GM18519 (cell line): ENCODE measurements at regions not wholly inside any gene's neighbourhood (a gene's known extent, or its start where the extent isn't known, plus 50 kb on each side); places are given as distances from the start of the nearest gene placed in this dataset.

Experiments used
- ATAC-seq: cut with Tn5 transposase; IDR thresholded peaks from one replicate; pipeline ENCODE4 v1.9.1; 2021; ENCODE audit warnings: mild to moderate bottlenecking, moderate library complexity; ENCODE audit not compliant: unreplicated experiment, low FRiP score

DNA sequence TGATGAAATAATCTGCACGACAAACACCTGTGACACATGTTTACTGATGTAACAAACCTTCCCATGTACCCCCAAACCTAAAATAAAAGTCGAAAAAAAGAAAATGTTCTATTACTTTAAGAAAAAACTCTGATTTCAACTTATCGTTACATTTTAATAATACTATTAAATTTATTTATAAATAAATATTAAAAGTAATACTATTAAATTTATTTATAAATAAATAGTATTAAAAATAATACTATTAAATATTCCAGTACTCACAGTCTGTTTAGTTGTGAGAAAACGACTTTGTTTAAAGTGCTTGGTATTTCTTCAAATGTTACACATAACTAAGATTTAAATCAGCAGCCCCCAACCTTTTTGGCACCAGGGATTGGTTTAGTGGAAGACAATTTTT lies 471.6 kb upstream of the PRKX start:
- ATAC-seq = no peak

- ATAC-seq = no peak
These were observed 469.0 kb upstream of the PRKX start for GRCh38 chrX:4182408-4182806.

GRCh38 chrX:4181782-4182407 lies 468.4 kb upstream of the PRKX start:
- ATAC-seq = no peak

DNA sequence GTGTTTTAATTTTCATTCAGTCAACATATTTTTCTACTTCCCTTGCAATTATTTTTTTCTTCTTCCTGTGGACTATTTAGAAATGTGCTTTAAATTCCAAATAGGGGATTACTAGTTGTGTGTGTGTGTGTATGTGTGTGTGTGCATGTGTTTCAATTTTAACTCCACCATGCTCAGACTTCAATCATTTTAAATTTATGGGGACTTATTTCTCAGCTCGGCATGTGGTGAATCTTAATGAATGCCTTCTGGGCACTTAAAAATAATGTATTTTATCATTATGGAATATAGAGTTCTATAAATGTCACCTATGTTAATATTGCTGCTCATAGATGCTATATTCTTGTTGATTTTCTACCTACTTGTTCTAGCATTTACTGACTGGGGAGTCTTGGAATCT lies 465.6 kb upstream of the PRKX start:
- ATAC-seq = no peak

- ATAC-seq = no peak
These were observed 461.8 kb upstream of the PRKX start for GRCh38 chrX:4175221-4175620.

DNA sequence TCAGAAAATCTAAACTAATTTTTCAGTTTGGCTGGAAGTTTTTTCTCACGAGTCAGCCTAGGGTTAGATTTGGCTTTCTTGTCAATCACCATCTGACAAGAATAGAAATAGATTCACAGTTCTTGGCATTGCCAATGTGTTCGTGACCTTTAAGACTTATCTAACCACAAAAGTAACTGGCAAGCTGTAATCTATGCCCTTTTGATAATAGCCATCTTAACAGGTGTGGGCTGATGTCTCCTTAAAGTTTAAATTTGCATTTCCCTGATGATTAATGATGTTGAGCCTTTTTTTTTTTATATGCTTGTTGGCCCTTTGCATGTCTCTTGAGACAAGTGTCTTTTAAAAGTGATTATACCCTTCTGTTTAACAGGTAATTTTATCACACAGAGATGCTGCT lies 460.3 kb upstream of the PRKX start:
- ATAC-seq = no peak

DNA sequence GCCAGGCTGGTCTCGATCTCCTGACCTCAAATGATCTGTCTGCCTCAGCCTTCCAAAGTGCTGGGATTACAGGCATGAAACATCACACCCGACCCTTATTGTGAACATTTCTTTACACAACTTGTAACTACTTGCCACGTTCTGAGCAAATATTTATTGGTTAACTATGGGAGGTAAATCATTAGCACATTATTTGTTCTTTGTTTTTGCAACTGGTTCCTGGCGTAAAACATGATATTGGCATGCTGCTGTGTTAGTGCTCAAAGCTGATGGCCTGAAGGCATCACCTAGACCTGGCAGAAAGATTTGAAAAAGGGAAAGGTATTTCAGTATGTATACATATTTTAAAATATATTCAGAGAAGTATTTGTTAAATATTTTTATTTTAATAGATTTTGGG lies 438.3 kb upstream of the PRKX start:
- ATAC-seq = no peak

DNA sequence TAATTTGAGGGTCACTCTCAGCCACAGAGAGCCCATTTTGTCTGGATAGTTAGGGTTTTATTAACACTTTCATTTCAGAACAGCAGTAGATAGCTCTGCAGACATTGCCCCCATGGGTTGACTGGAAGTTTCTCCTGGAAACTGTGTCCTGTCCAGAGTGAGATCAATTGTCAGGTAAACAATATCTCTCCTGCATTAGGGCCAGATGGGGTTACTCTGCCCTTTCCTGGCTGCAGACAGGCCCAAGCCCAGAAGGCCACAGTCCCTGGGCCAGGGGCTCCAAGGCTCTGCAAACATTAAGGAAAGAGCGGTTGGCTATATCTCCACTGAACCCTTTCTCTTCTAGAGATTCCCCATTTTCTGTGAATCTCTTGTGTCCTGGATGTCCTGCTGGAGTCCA lies 436.8 kb upstream of the PRKX start:
- no peak for ATAC-seq

GRCh38 chrX:4129626-4130025 lies 416.2 kb upstream of the PRKX start:
- no peak for ATAC-seq

- ATAC-seq = no peak
These were observed 405.4 kb upstream of the PRKX start for GRCh38 chrX:4118666-4119530.

- no peak for ATAC-seq
These were observed 397.5 kb upstream of the PRKX start for GRCh38 chrX:4110964-4111363.

- no peak for ATAC-seq
These were observed 381.5 kb upstream of the PRKX start for GRCh38 chrX:4094926-4095325.

- ATAC-seq = no peak
These were observed 377.8 kb upstream of the PRKX start for GRCh38 chrX:4091046-4091760.

- no peak for ATAC-seq
These were observed 346.4 kb upstream of the PRKX start for GRCh38 chrX:4059893-4060292.

DNA sequence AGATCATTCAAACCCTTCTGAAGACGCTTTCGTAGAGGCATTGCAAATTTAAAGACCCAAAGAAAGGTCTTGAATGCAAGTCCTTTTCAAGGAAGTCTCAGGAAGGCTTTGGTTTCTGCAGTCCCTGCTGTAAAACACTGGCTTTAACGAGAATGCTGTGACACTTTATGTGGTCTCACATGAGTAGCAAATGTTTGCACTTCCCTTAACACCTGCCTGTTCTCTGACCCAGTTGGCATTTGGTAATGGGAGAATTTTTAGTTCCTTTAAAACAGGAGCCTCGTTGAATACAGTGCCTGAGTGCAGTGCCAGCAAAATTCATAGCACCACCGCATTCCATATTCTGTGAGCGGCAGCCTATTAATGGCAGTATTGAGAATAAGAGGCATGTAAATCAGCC lies 330.5 kb upstream of the PRKX start:
- no peak for ATAC-seq

- ATAC-seq = no peak
These were observed 322.4 kb upstream of the PRKX start for GRCh38 chrX:4035874-4036273.

DNA sequence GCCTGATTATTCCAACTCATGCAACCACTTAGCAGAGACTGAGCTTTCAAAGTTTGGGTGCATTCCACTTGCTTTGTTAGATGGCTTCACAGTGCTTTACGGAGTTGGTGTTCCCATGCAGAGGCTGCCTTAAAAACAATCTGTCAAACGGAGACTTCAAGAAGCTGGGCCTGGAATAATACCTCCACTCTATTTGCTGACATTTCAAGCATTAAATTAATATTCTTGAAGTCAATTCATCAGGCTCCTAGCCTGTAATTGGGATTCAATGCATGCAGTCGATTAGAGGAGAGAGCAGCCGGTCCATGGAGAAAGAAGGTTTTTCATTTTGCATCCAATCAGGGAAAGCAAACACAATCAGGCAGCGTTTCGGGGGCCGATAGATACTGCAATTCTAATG lies 314.7 kb upstream of the PRKX start:
- ATAC-seq = no peak

DNA sequence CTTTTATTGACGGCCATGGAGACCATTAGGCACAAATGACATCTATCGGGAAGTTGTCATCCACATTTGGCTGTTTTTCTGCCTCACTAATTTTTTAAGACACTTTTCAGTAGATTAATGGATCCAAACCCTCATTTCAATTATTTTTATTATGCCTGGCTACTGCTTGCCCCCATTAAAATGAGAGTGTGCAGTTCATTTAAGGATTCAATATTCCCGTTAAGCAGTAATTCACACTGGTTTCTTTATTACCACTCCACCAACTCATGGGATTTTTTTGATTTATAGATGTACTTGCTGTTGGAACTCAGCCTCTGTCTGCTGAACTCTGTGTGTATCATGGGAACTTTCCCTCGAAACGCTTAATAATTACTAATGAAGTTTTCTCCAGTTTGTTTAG lies 291.8 kb upstream of the PRKX start:
- ATAC-seq = no peak

DNA sequence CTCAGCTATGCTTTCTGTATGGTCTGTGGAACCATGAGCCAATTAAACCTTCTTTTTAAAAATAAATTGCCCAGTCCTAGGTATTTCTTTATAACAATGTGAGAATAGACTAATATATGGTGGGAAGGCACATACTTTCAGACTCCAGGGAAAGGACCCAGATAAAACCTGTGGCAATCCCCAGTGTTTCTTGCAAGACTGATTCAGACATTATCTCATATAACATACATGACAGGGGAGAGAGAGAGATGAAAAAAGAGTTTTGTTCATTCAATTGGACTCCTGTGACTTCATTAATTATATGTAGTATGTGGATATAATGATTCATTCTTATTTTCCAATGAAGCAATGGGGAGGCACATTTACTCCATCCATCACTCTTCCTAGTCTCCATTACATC lies 291.4 kb upstream of the PRKX start:
- no peak for ATAC-seq

DNA sequence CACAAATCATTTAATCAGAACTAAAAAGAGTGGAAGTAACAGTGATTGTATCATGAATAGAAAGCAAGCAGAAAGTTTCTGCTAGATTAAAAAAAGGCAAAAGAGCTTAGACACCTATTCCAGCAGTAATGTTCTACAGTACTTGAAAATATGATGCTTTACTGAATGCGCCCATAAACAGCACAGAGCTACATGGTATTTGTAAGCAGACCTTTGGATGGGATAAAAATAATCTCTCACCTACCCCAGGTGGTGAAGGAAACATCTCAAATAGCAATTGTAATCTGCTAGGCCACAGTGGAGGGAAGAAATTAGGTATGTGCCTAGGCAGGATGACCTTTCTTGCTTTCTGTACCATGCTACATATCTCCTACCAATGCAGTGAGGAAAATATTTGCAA lies 280.9 kb upstream of the PRKX start:
- no peak for ATAC-seq

- no peak for ATAC-seq
These were observed 277.1 kb upstream of the PRKX start for GRCh38 chrX:3990569-3990968.
